ENCODE measurements at regions not wholly inside any gene's neighbourhood (a gene's known extent, or its start where the extent isn't known, plus 50 kb on each side); places are given as distances from the start of the nearest gene placed in this dataset.

DNA sequence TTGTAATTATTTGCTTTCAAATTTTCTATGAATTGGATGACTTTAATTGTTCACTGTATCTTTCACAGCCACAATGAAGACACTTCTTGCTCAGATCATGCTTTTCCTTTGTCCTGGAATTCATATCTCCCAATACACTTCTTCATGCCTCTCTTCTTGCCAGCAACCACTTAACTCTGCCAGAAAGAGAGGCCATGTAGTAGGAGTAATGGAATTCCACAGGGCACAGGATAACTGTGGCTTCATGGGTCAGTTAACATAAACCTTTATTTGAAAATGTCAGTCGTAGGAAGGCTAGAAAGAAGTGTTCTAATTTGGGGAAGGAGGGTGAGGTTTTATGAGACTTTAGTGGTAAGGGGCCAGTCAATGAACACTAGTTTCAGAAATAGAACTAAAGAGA lies 190.3 kb downstream of the TMEM167A start (continued):
- TF ChIP-seq YY1 (IDR thresholded peaks at IDR 0.05; ENCODE audit: low read depth, low read length): no peak

Measured in H1 (cell line).